ENCODE measurements at regions not wholly inside any gene's neighbourhood (a gene's known extent, or its start where the extent isn't known, plus 50 kb on each side); places are given as distances from the start of the nearest gene placed in this dataset.

- Histone ChIP-seq H3K27me3 (replicated peaks; ENCODE audit: insufficient read depth, low read depth, low read length, poor library complexity) (no peaks in the 10 kb centered on the region), H3K9me3 (ENCODE audit: low read depth, low read length, poor library complexity, severe bottlenecking) (no peaks in the 10 kb centered on the region), H3K27ac (ENCODE audit: low read depth, low read length, poor library complexity, severe bottlenecking) (no peak overlapping the region), H3K4me1 (ENCODE audit: insufficient read depth, low read length, poor library complexity, severe bottlenecking) (no peaks in the 10 kb centered on the region), H3K4me3 (ENCODE audit: low read depth, low read length, poor library complexity, severe bottlenecking) (no peak overlapping the region), H3K36me3 (ENCODE audit: insufficient read depth, low read length, poor library complexity, severe bottlenecking) (no peaks in the 10 kb centered on the region)
- ChIA-PET POLR2A (ENCODE audit: low non-redundant PET) (no interaction called here), CTCF (no interaction called here)
- BruUV-seq (replicated peaks), result no TSS peak
- intact Hi-C loops (cut with micrococcal nuclease; ENCODE audit: unreplicated experiment), result no loop called here
- no peak for DNase-seq (ENCODE audit: low spot score)
- TF ChIP-seq CTCF (conservative IDR thresholded peaks at IDR 0.05; ENCODE audit: low read depth, low read length) (no peak), EZH2 (IDR thresholded peaks at IDR 0.05; ENCODE audit: borderline replicate concordance, low read depth, low read length, poor library complexity, severe bottlenecking) (no peak)
Observed at GRCh38 chr4:59024257-59024656, 1914.1 kb upstream of the IGFBP7 start.

GRCh38 chr4:59037812-59038211 is 1927.6 kb upstream of the IGFBP7 start:
- ChIA-PET POLR2A (ENCODE audit: low non-redundant PET) (no interaction called here), CTCF (no interaction called here)
- Histone ChIP-seq H3K4me1 (ENCODE audit: insufficient read depth, low read length, poor library complexity, severe bottlenecking) (no peaks in the 10 kb centered on the region), H3K27ac (ENCODE audit: low read depth, low read length, poor library complexity, severe bottlenecking) (no peak overlapping the region), H3K9me3 (ENCODE audit: low read depth, low read length, poor library complexity, severe bottlenecking) (no peaks in the 10 kb centered on the region), H3K4me3 (ENCODE audit: low read depth, low read length, poor library complexity, severe bottlenecking) (no peak overlapping the region), H3K27me3 (replicated peaks; ENCODE audit: insufficient read depth, low read depth, low read length, poor library complexity) (no peaks in the 10 kb centered on the region), H3K36me3 (ENCODE audit: insufficient read depth, low read length, poor library complexity, severe bottlenecking) (no peaks in the 10 kb centered on the region)
- intact Hi-C loops (cut with micrococcal nuclease; ENCODE audit: unreplicated experiment), result no loop called here
- BruUV-seq (replicated peaks), result no TSS peak
- DNase-seq (ENCODE audit: low spot score), result no peak
- TF ChIP-seq CTCF (conservative IDR thresholded peaks at IDR 0.05; ENCODE audit: low read depth, low read length), result no peak
- TF ChIP-seq EZH2 (IDR thresholded peaks at IDR 0.05; ENCODE audit: borderline replicate concordance, low read depth, low read length, poor library complexity, severe bottlenecking), result no peak

GRCh38 chr4:59039046-59039445 is 1928.9 kb upstream of the IGFBP7 start:
- H3K4me1 ChIP-seq (ENCODE audit: insufficient read depth, low read length, poor library complexity, severe bottlenecking), result no peaks in the 10 kb centered on the region
- TF ChIP-seq CTCF (conservative IDR thresholded peaks at IDR 0.05; ENCODE audit: low read depth, low read length) (no peak), EZH2 (IDR thresholded peaks at IDR 0.05; ENCODE audit: borderline replicate concordance, low read depth, low read length, poor library complexity, severe bottlenecking) (no peak)
- no peak overlapping the region for H3K4me3 ChIP-seq (ENCODE audit: low read depth, low read length, poor library complexity, severe bottlenecking)
- POLR2A ChIA-PET (ENCODE audit: low non-redundant PET), result no interaction called here
- DNase-seq (ENCODE audit: low spot score), result no peak
- intact Hi-C loops (cut with micrococcal nuclease; ENCODE audit: unreplicated experiment), result no loop called here
- CTCF ChIA-PET, result no interaction called here
- H3K27me3 ChIP-seq (replicated peaks; ENCODE audit: insufficient read depth, low read depth, low read length, poor library complexity), result no peaks in the 10 kb centered on the region
- no peaks in the 10 kb centered on the region for H3K9me3 ChIP-seq (ENCODE audit: low read depth, low read length, poor library complexity, severe bottlenecking)
- no peaks in the 10 kb centered on the region for H3K36me3 ChIP-seq (ENCODE audit: insufficient read depth, low read length, poor library complexity, severe bottlenecking)
- BruUV-seq (replicated peaks), result no TSS peak
- no peak overlapping the region for H3K27ac ChIP-seq (ENCODE audit: low read depth, low read length, poor library complexity, severe bottlenecking)
